Tibial nerve (tissue), 4 donors: ENCODE measurements at regions not wholly inside any gene's neighbourhood (a gene's known extent, or its start where the extent isn't known, plus 50 kb on each side); places are given as distances from the start of the nearest gene placed in this dataset.

ENCODE experiments used
- DNase-seq, 2 donors: peaks; one replicate each; pipeline ENCODE4 v3.0.0-alpha.2; 2019; ENCODE audit warnings: low spot score in 2 of 2
- H3K27ac ChIP-seq, 4 donors: fragments of 200-600 bp; sonication (generic) in 3 of 4; one replicate each; pipeline ENCODE4 v1.5.1; 2017 to 2019; ENCODE audit warnings: mild to moderate bottlenecking in 1 of 4
- H3K27me3 ChIP-seq, 2 donors: fragments of 200-600 bp; sonication (generic) in 1 of 2; one replicate each; pipeline versions ENCODE4 v1.5.1 to v1.6.0; 2017 to 2019
- H3K36me3 ChIP-seq, 3 donors: fragments of 200-600 bp; sonication (generic); one replicate each; pipeline ENCODE4 v1.5.1; 2018 to 2019
- H3K4me1 ChIP-seq, 4 donors: fragments of 200-600 bp; sonication (generic) in 3 of 4; one replicate each; pipeline ENCODE4 v1.5.1; 2017 to 2019
- H3K4me3 ChIP-seq, 4 donors: fragments of 200-600 bp; sonication (generic) in 3 of 4; one replicate each; pipeline ENCODE4 v1.5.1; 2017 to 2019; ENCODE audit warnings: mild to moderate bottlenecking in 1 of 4, moderate library complexity in 1 of 4
- H3K9me3 ChIP-seq, 4 donors: fragments of 200-600 bp; sonication (generic) in 3 of 4; one replicate each; pipeline ENCODE4 v1.5.1; 2017 to 2019
- CTCF ChIP-seq, 5 experiments: fragments of 200-600 bp in 3 of 5; fragments of 450-650 bp in 2 of 5; sonication (generic) in 3 of 5; IDR thresholded peaks; one replicate each; pipeline ENCODE4 v1.5.1; 2016 to 2019; ENCODE audit warnings: antibody characterized with exemption in 5 of 5, mild to moderate bottlenecking in 3 of 5, moderate library complexity in 2 of 5
- EP300 ChIP-seq, 2 donors: sonication (generic); formaldehyde crosslinking; IDR thresholded peaks; one replicate each; pipeline ENCODE4 v1.6.1; 2017; ENCODE audit warnings: antibody characterized with exemption in 2 of 2, mild to moderate bottlenecking in 1 of 2
- POLR2A ChIP-seq, 2 donors: fragments of 450-650 bp; IDR thresholded peaks; one replicate each; pipeline ENCODE4 v1.6.1; 2017; ENCODE audit warnings: antibody characterized with exemption in 2 of 2, mild to moderate bottlenecking in 2 of 2, moderate library complexity in 2 of 2
- WGBS, 2 donors: methylation state at CpG; one replicate each; pipeline ENCODE4 v1.1.5; 2018; 5-methylcytosine and 5-hydroxymethylcytosine counted together

- H3K27ac ChIP-seq: no peak overlapping the region
- TF ChIP-seq EP300 (IDR thresholded peaks at IDR 0.05): no peak
- no peak for TF ChIP-seq CTCF (IDR thresholded peaks at IDR 0.05)
- TF ChIP-seq POLR2A (IDR thresholded peaks at IDR 0.05): no peak
- no peak overlapping the region for H3K4me3 ChIP-seq
- peaks cover 0 to 20% (median 0%) of the 10 kb centered on the region in 4 donors for H3K9me3 ChIP-seq
- no peaks in the 10 kb centered on the region for H3K36me3 ChIP-seq
- DNase-seq: no peak
- H3K27me3 ChIP-seq: no peaks in the 10 kb centered on the region
- no peaks in the 10 kb centered on the region for H3K4me1 ChIP-seq
- WGBS, 2 donors: 89 to 94% methylated on average over 17 of the region's 17 CpGs
Measured at GRCh38 chr5:28926422-28926821, 1888.0 kb upstream of the CDH9 start.

GRCh38 chr5:28917631-28918030, 1879.2 kb upstream of the CDH9 start:
- 60 to 64% methylated on average over 2 of the region's 2 CpGs for WGBS, 2 donors
- DNase-seq: no peak
- Histone ChIP-seq H3K36me3 (no peaks in the 10 kb centered on the region), H3K27ac (no peak overlapping the region), H3K4me3 (no peak overlapping the region), H3K4me1 (no peaks in the 10 kb centered on the region), H3K9me3 (peaks cover 0 to 3% (median 0%) of the 10 kb centered on the region in 4 donors), H3K27me3 (no peaks in the 10 kb centered on the region)
- no peak for TF ChIP-seq EP300 (IDR thresholded peaks at IDR 0.05)
- TF ChIP-seq CTCF (IDR thresholded peaks at IDR 0.05): no peak
- no peak for TF ChIP-seq POLR2A (IDR thresholded peaks at IDR 0.05)

- TF ChIP-seq CTCF (IDR thresholded peaks at IDR 0.05): no peak
- TF ChIP-seq POLR2A (IDR thresholded peaks at IDR 0.05): no peak
- no peak for TF ChIP-seq EP300 (IDR thresholded peaks at IDR 0.05)
- H3K4me1 ChIP-seq: no peaks in the 10 kb centered on the region
- WGBS, 2 donors: 47 to 61% methylated on average over 2 of the region's 2 CpGs
Measured at GRCh38 chr5:28914297-28914696, 1875.9 kb upstream of the CDH9 start.

GRCh38 chr5:28903643-28904042, 1865.3 kb upstream of the CDH9 start:
- H3K27ac ChIP-seq: no peak overlapping the region
- H3K9me3 ChIP-seq: no peaks in the 10 kb centered on the region
- TF ChIP-seq CTCF (IDR thresholded peaks at IDR 0.05) (no peak), EP300 (IDR thresholded peaks at IDR 0.05) (no peak)
- no peak for DNase-seq
- no peaks in the 10 kb centered on the region for H3K36me3 ChIP-seq
- no peaks in the 10 kb centered on the region for H3K27me3 ChIP-seq
- H3K4me3 ChIP-seq: no peak overlapping the region
- no peaks in the 10 kb centered on the region for H3K4me1 ChIP-seq

More at GRCh38 chr5:28914297-28914696, 1875.9 kb upstream of the CDH9 start:
- Histone ChIP-seq H3K4me3 (no peak overlapping the region), H3K36me3 (no peaks in the 10 kb centered on the region), H3K27me3 (no peaks in the 10 kb centered on the region), H3K9me3 (peaks cover 0 to 6% (median 0%) of the 10 kb centered on the region in 4 donors), H3K27ac (no peak overlapping the region)
- no peak for DNase-seq

- DNase-seq: no peak
- TF ChIP-seq POLR2A (IDR thresholded peaks at IDR 0.05) (no peak), CTCF (IDR thresholded peaks at IDR 0.05) (no peak), EP300 (IDR thresholded peaks at IDR 0.05) (no peak)
- Histone ChIP-seq H3K36me3 (no peaks in the 10 kb centered on the region), H3K4me3 (no peak overlapping the region), H3K4me1 (no peaks in the 10 kb centered on the region), H3K9me3 (peaks cover 0 to 4% (median 0%) of the 10 kb centered on the region in 4 donors), H3K27me3 (no peaks in the 10 kb centered on the region), H3K27ac (no peak overlapping the region)
Measured at GRCh38 chr5:28896949-28897348, 1858.6 kb upstream of the CDH9 start.
